ENCODE measurements at regions not wholly inside any gene's neighbourhood (a gene's known extent, or its start where the extent isn't known, plus 50 kb on each side); places are given as distances from the start of the nearest gene placed in this dataset.

GRCh38 chr1:116321766-116322175, 51.3 kb upstream of the ATP1A1 start:
- Histone ChIP-seq H3K9ac (no peak overlapping the region), H3K9me3 (no peaks in the 10 kb centered on the region), H4K20me1 (no peaks in the 10 kb centered on the region), H3K27me3 (no peaks in the 10 kb centered on the region), H3K4me1 (peaks cover 5% of the 10 kb centered on the region; the same call in 1 of the 2 replicates), H3K27ac (no peak overlapping the region), H3K36me3 (no peaks in the 10 kb centered on the region), H3K4me2 (no peak overlapping the region), H3K4me3 (no peak overlapping the region)
- no peak for TF ChIP-seq Cebpa-rat (IDR thresholded peaks at IDR 0.05)

DNA sequence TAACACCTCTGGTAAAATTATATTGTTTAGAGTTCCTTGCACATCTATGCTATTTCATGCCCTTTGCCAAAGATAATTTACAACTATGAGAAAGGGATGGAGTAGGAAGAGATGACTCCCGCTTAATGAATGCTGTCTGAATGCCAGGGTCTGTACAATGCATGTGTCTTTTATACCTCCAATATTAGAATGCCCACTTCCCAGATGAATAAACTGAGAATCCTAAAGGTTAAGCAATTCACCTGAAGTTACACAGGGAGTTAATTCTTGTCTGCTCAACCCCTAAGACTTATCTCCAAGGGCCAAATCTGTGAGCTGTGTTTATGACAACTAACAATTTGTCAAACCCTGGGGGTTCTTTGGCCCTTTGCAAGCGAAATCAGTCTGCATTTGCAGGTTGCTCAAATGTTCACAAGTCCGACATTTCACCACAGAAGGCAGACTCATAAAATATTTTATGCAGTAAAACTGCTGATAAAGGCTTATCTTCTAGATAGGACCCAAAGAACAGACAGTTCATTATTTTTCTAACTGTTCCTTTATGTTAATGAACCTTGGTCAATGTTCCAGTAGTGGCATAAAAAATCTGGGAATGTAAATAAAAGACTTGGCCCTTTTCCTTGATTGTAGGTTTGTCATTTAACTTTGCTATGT, 50.2 kb upstream of the ATP1A1 start:
- no peak overlapping the region for H3K4me2 ChIP-seq

More for the DNA sequence above, 50.2 kb upstream of the ATP1A1 start:
- H3K9me3 ChIP-seq: no peaks in the 10 kb centered on the region
- no peak for TF ChIP-seq Cebpa-rat (IDR thresholded peaks at IDR 0.05)
- no peaks in the 10 kb centered on the region for H3K36me3 ChIP-seq
- H3K27me3 ChIP-seq: no peaks in the 10 kb centered on the region
- H3K27ac ChIP-seq: no peak overlapping the region
- no peak overlapping the region for H3K4me3 ChIP-seq
- H4K20me1 ChIP-seq: no peaks in the 10 kb centered on the region
- no peak overlapping the region for H3K9ac ChIP-seq
- peaks cover 5% of the 10 kb centered on the region; the same call in 1 of the 2 replicates for H3K4me1 ChIP-seq
